CD1c-positive myeloid dendritic cell (primary cell): ENCODE measurements at regions not wholly inside any gene's neighbourhood (a gene's known extent, or its start where the extent isn't known, plus 50 kb on each side); places are given as distances from the start of the nearest gene placed in this dataset.
"Not testable (repeated sequence)": the region's sequence is repeated elsewhere in the genome, so short reads cannot be mapped to it uniquely, and the experiment has no call there.

Experiments used
- DNase-seq: peaks from one replicate; pipeline ENCODE4 v3.0.0-alpha.2; 2016; ENCODE audit errors: extremely low spot score

GRCh38 chr3:115396801-115397200 is 226.5 kb upstream of the GAP43 start:
- no peak for DNase-seq

GRCh38 chr3:115397433-115397832 is 225.9 kb upstream of the GAP43 start:
- no peak for DNase-seq

GRCh38 chr3:115398506-115398905 is 224.8 kb upstream of the GAP43 start:
- DNase-seq, result no peak

- no peak for DNase-seq
Measured at GRCh38 chr3:115399750-115400149, 223.6 kb upstream of the GAP43 start.

GRCh38 chr3:115401298-115401697 is 222.0 kb upstream of the GAP43 start:
- no peak for DNase-seq

- no peak for DNase-seq
Measured at GRCh38 chr3:115401851-115402501, 221.3 kb upstream of the GAP43 start.

- no peak for DNase-seq
Measured at GRCh38 chr3:115402651-115403050, 220.7 kb upstream of the GAP43 start.

GRCh38 chr3:115403786-115404185 is 219.5 kb upstream of the GAP43 start:
- no peak for DNase-seq

GRCh38 chr3:115409596-115409995 is 213.7 kb upstream of the GAP43 start:
- no peak for DNase-seq

GRCh38 chr3:115414610-115415009 is 208.7 kb upstream of the GAP43 start:
- DNase-seq, result not testable (repeated sequence)

GRCh38 chr3:115415246-115415996 is 207.9 kb upstream of the GAP43 start:
- no peak for DNase-seq

- DNase-seq, result no peak
Measured at GRCh38 chr3:115418583-115418982, 204.7 kb upstream of the GAP43 start.

GRCh38 chr3:115420086-115420485 is 203.2 kb upstream of the GAP43 start:
- no peak for DNase-seq

GRCh38 chr3:115423170-115423569 is 200.1 kb upstream of the GAP43 start:
- no peak for DNase-seq

- DNase-seq, result no peak
Measured at GRCh38 chr3:115428841-115429240, 194.5 kb upstream of the GAP43 start.

- no peak for DNase-seq
Measured at GRCh38 chr3:115436767-115437301, 186.5 kb upstream of the GAP43 start.

- DNase-seq, result no peak
Measured at GRCh38 chr3:115438799-115439198, 184.5 kb upstream of the GAP43 start.

- no peak for DNase-seq
Measured at GRCh38 chr3:115445559-115445958, 177.8 kb upstream of the GAP43 start.

- no peak for DNase-seq
Measured at GRCh38 chr3:115448851-115449250, 174.5 kb upstream of the GAP43 start.

GRCh38 chr3:115450036-115450435 is 173.3 kb upstream of the GAP43 start:
- DNase-seq, result no peak

- no peak for DNase-seq
Measured at GRCh38 chr3:115464036-115464435, 159.3 kb upstream of the GAP43 start.

- no peak for DNase-seq
Measured at GRCh38 chr3:115469649-115470048, 153.7 kb upstream of the GAP43 start.

GRCh38 chr3:115470254-115470653 is 153.1 kb upstream of the GAP43 start:
- no peak for DNase-seq
